Transverse colon (tissue), 4 donors: ENCODE measurements at regions not wholly inside any gene's neighbourhood (a gene's known extent, or its start where the extent isn't known, plus 50 kb on each side); places are given as distances from the start of the nearest gene placed in this dataset.

ENCODE experiments used
- DNase-seq: peaks from one replicate; pipeline ENCODE4 v3.0.0-alpha.2; 2019
- H3K27ac ChIP-seq, 4 donors: fragments of 200-600 bp; sonication (generic); 2 replicates each; pipeline ENCODE4 v1.5.1; 2016 to 2018; ENCODE audit warnings: inconsistent platforms in 4 of 4
- H3K27me3 ChIP-seq: fragments of 200-600 bp; sonication (generic); 2 replicates; pipeline ENCODE4 v1.5.1; 2017; ENCODE audit warnings: inconsistent platforms
- H3K36me3 ChIP-seq, 4 donors: fragments of 200-600 bp; sonication (generic); 2 replicates each; pipeline ENCODE4 v1.5.1; 2017 to 2019; ENCODE audit warnings: inconsistent platforms in 4 of 4
- H3K4me1 ChIP-seq, 4 donors: fragments of 200-600 bp; sonication (generic); 2 replicates each; pipeline ENCODE4 v1.5.1; 2017 to 2020; ENCODE audit warnings: inconsistent platforms in 4 of 4
- H3K4me3 ChIP-seq, 4 donors: fragments of 200-600 bp; sonication (generic); 1 replicate in 1 of 4; 2 replicates in 3 of 4; pipeline versions ENCODE4 v1.5.1 to v1.6.1; 2017 to 2019; ENCODE audit warnings: inconsistent platforms in 4 of 4
- H3K9me3 ChIP-seq, 2 donors: fragments of 200-600 bp; sonication (generic); 2 replicates each; pipeline ENCODE4 v1.5.1; 2017 to 2019; ENCODE audit warnings: inconsistent platforms in 2 of 2
- CTCF ChIP-seq, 5 experiments: fragments of 200-600 bp in 3 of 5; fragments of 450-650 bp in 2 of 5; sonication (generic) in 3 of 5; IDR thresholded peaks; 1 replicate in 2 of 5; 2 replicates in 3 of 5; pipeline ENCODE4 v1.5.1; 2016 to 2017; ENCODE audit warnings: antibody characterized with exemption in 5 of 5, inconsistent platforms in 3 of 5, mild to moderate bottlenecking in 2 of 5, moderate library complexity in 1 of 5
- EP300 ChIP-seq: sonication (generic); formaldehyde crosslinking; IDR thresholded peaks from one replicate; pipeline ENCODE4 v1.6.1; 2017; ENCODE audit warnings: antibody characterized with exemption, low read depth
- POLR2A ChIP-seq: fragments of 450-650 bp; IDR thresholded peaks from one replicate; pipeline ENCODE4 v1.6.1; 2016; ENCODE audit warnings: antibody characterized with exemption, mild to moderate bottlenecking, moderate library complexity
- POLR2AphosphoS5 ChIP-seq, 3 donors: sonication (generic); formaldehyde crosslinking; IDR thresholded peaks; one replicate each; pipeline ENCODE4 v1.6.1; 2016; ENCODE audit warnings: antibody characterized with exemption in 3 of 3
- WGBS, 2 donors: methylation state at CpG; one replicate each; pipeline ENCODE4 v1.1.5; 2018; ENCODE audit warnings: low coverage in 1 of 2; 5-methylcytosine and 5-hydroxymethylcytosine counted together
- in situ Hi-C, 4 donors: fragments of 200-750 bp; cut with MboI; loops; one replicate each; pipeline versions ENCODE4 v1.15.0 to v1.15.1; 2017; ENCODE audit warnings: low sequenced_read_pairs in 3 of 4, low pct_ligation_motif_present in 1 of 4, low pct_unique_long_range_greater_than_20kb in 1 of 4
- intact Hi-C: fragments of 100-400 bp; cut with DNase I; formaldehyde crosslinking; loops from one replicate; pipeline ENCODE4 v1.15.1; 2023; ENCODE audit warnings: low total_unique reads

DNA sequence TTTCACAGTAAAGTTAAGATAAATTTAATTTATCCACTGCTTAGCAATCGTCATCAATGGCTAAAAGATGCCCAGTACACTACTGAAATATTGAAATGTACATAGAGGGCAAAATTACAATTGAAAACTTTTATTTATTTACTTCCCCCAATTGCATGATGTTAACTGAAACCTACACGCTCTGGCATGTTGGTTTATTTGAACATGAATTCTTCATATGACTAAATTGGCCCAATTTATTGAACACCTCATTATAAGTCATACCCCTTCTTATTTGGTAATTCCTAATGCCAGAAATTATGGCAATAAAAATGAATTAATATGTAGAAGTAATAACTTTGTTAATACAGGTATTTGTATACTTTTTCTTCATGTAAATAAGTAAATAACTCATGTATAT is 183.0 kb upstream of the ZC3H15 start:
- TF ChIP-seq CTCF (IDR thresholded peaks at IDR 0.05): no peak
- TF ChIP-seq POLR2A: no peak
- no peak for TF ChIP-seq POLR2AphosphoS5 (IDR thresholded peaks at IDR 0.05)
- no peak for TF ChIP-seq EP300
- no peaks in the 10 kb centered on the region for H3K36me3 ChIP-seq
- whole genome bisulfite sequencing, 2 donors: 90 to 91% methylated on average over 2 of the region's 2 CpGs
- H3K27ac ChIP-seq: no peak overlapping the region
- H3K9me3 ChIP-seq: no peaks in the 10 kb centered on the region
- DNase-seq: no peak
- H3K4me1 ChIP-seq: peaks cover 0 to 5% (median 2%) of the 10 kb centered on the region in 4 donors
- intact Hi-C loops (no loop called here), in situ Hi-C loops (no loop called here)
- no peak overlapping the region for H3K4me3 ChIP-seq
- no peaks in the 10 kb centered on the region for H3K27me3 ChIP-seq

GRCh38 chr2:186304064-186304463 is 182.0 kb upstream of the ZC3H15 start:
- in situ Hi-C loops: no loop called here
- H3K9me3 ChIP-seq: no peaks in the 10 kb centered on the region
- no peak for TF ChIP-seq POLR2A
- TF ChIP-seq POLR2AphosphoS5 (IDR thresholded peaks at IDR 0.05): no peak
- TF ChIP-seq EP300: no peak
- TF ChIP-seq CTCF (IDR thresholded peaks at IDR 0.05): no peak
- H3K4me1 ChIP-seq: peaks cover 0 to 5% (median 0%) of the 10 kb centered on the region in 4 donors
- H3K27ac ChIP-seq: no peak overlapping the region
- H3K27me3 ChIP-seq: no peaks in the 10 kb centered on the region
- intact Hi-C loops: no loop called here
- DNase-seq: no peak
- H3K36me3 ChIP-seq: no peaks in the 10 kb centered on the region
- H3K4me3 ChIP-seq: no peak overlapping the region

DNA sequence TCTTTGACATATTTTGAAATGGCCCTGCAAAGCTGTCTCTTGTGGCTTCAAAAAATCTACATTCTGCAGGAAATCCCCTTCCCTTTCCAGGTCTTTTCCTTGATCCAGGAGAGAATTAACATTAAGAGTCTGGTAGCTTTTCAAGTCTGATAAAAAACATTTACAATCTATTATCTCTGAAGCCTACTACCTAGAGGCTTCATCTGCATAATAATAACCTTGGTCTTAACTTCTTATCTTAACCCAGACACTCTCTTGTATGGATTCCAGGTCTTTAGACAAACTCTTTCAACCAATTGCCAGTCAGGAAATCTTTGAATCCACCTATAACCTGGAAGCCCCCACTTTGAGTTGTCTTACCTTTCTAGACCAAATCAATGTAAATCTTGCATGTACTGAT is 179.3 kb upstream of the ZC3H15 start:
- H3K27ac ChIP-seq: no peak overlapping the region

GRCh38 chr2:186307871-186308270 is 178.2 kb upstream of the ZC3H15 start:
- TF ChIP-seq CTCF (IDR thresholded peaks at IDR 0.05) (no peak), EP300 (no peak), POLR2A (no peak), POLR2AphosphoS5 (IDR thresholded peaks at IDR 0.05) (no peak)
- Histone ChIP-seq H3K27ac (no peak overlapping the region), H3K4me1 (no peaks in the 10 kb centered on the region), H3K36me3 (no peaks in the 10 kb centered on the region), H3K9me3 (peaks cover 3 to 12% of the 10 kb centered on the region in 2 donors), H3K27me3 (no peaks in the 10 kb centered on the region), H3K4me3 (no peak overlapping the region)
- intact Hi-C loops (no loop called here), in situ Hi-C loops (no loop called here)
- no peak for DNase-seq

More for the DNA sequence above, 179.3 kb upstream of the ZC3H15 start:
- peaks cover 0 to under 1% of the 10 kb centered on the region in 2 donors for H3K9me3 ChIP-seq
- no peak for TF ChIP-seq POLR2A
- TF ChIP-seq CTCF (IDR thresholded peaks at IDR 0.05): no peak
- TF ChIP-seq EP300: no peak
- no peak for TF ChIP-seq POLR2AphosphoS5 (IDR thresholded peaks at IDR 0.05)
- no peak overlapping the region for H3K4me3 ChIP-seq
- H3K27me3 ChIP-seq: no peaks in the 10 kb centered on the region
- DNase-seq: no peak
- intact Hi-C loops: no loop called here
- no peaks in the 10 kb centered on the region for H3K36me3 ChIP-seq
- in situ Hi-C loops: no loop called here
- no peaks in the 10 kb centered on the region for H3K4me1 ChIP-seq
